ENCODE measurements at regions not wholly inside any gene's neighbourhood (a gene's known extent, or its start where the extent isn't known, plus 50 kb on each side); places are given as distances from the start of the nearest gene placed in this dataset.

- no peak for TF ChIP-seq CTCF (IDR thresholded peaks at IDR 0.05; ENCODE audit: low read length)
- TF ChIP-seq EZH2phosphoT487 (IDR thresholded peaks at IDR 0.05; ENCODE audit: low read length) = no peak
- TF ChIP-seq EZH2 (optimal IDR thresholded peaks at IDR 0.05; ENCODE audit: low read depth, low read length) = no peak
Measured at GRCh38 chr15:48001393-48002039, 119.3 kb upstream of the SLC24A5 start.
